ENCODE measurements at regions not wholly inside any gene's neighbourhood (a gene's known extent, or its start where the extent isn't known, plus 50 kb on each side); places are given as distances from the start of the nearest gene placed in this dataset.

- TF ChIP-seq EP300 (IDR thresholded peaks at IDR 0.05): no peak
- no peak for TF ChIP-seq CTCF (IDR thresholded peaks at IDR 0.05)
- no peak for TF ChIP-seq POLR2A (IDR thresholded peaks at IDR 0.05)
Observed at GRCh38 chr3:177672252-177672911, 475.1 kb upstream of the TBL1XR1 start.
